ENCODE measurements at regions not wholly inside any gene's neighbourhood (a gene's known extent, or its start where the extent isn't known, plus 50 kb on each side); places are given as distances from the start of the nearest gene placed in this dataset.

DNA sequence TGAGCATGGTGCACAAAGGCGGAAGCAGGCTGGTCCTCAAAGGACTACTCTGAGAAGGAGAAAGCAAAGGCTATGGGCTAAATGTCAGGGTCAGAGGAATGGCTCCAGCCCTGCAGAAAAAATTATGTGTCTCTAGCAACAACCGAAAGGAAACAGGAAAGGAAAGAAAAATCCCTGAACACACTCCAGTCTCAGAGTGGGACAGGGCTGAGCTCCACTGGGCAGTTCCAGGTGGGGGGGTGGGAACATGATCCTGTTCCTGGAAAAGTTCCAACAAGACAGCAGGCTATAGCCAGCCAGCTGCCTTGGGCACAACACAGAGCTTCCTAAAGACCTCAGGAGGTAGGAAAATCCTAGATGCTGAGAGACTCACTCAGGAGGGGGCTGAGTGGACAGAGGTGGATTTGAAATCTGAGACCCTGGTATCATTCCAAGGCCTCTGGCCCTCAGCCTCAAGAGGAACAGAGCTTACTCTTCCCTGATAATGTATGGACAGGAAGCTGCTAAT lies 1088.2 kb downstream of the TBC1D22A start:
- no peak for DNase-seq (ENCODE audit: low read depth in 3 of 3)

DNA sequence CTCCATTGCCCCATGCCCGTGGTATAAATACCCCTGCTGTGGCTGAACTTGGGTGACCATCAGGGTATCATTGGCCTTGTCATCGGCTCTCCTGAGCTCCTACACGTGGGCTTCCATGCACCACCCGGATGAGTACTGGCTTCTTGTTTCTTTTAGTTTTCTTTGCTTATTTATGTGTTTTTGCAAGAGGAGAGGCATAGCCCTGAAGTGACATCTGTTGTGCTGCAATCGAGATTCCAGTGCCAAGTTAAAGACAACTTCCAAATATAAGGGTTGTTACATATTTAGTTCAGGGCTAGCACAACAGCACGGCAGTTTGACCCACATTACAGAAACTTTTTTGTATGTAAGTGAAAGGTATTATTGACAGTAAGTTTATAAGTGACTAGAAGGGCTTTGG lies 1087.1 kb downstream of the TBC1D22A start:
- no peak for DNase-seq (ENCODE audit: low read depth in 3 of 3)

DNA sequence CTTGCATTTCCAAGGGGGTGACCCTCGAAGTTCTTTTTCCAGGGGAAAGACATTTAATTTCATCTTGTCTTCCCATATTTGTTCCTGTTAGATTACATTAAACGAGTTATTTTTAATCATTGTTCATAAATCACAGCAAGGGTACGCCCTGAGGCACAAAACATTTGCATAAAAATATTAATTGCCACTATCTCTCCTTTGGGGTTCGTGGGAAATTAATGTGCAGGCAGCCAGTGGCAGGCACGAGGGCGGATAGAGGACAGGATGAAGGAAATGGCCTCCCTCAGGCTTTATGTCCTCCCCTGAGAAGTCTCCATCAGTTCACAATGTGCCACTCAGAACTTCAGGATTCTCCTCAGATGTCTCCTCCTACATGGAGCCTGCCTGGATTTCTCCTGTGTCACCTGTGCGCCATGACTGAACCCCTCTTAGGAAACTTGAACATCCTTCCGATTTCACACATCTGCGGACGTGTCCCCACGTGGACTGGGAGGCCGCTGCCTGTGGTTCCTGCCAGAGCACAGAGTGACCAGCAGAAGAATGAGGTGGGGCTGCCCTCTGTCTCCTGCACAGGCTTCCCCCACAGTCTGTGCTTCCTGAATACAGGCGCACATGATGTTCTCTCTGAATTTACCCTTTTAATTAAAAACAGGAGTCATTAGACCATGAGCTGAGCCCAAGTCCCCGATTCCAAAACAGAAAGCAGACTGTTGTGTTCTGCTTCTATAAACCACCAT lies 1085.9 kb downstream of the TBC1D22A start:
- no peak for DNase-seq (ENCODE audit: low read depth in 3 of 3)

DNA sequence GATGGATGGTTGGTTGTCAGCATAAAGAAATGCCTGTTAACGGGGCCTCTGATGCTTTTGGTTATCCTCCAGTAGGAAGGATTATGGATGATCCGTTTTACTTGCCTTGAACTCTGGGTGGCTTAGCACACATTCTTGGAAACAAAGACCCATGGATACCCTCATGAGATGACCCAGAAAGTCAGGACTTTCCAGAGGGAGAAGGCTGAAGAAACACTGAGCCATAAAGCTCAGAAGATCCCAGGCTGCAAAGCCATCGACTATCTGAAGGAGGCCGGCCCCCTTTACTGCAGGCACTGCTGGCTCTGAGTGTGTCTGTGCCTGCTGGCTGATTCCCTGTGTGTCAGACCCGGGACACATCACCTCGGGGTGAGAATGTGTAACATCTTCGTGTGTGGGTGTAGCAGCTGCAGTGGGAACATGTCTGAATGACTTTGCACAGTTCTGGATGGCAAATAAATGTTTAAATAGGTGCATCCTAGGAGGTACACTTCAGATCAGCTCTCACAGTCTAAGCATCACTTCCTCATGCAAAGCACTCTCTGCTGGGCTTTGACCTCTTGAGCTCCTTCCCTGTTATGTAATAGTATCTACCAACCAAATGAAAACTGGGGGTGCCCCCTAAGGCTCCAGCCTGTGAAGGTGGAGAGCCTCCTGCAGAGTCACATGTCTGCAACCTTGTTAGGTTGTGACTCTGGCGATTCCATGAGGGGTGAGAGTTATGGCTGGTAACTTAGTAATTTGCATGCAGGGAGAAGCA lies 1084.9 kb downstream of the TBC1D22A start:
- no peak for DNase-seq (ENCODE audit: low read depth in 3 of 3)

DNA sequence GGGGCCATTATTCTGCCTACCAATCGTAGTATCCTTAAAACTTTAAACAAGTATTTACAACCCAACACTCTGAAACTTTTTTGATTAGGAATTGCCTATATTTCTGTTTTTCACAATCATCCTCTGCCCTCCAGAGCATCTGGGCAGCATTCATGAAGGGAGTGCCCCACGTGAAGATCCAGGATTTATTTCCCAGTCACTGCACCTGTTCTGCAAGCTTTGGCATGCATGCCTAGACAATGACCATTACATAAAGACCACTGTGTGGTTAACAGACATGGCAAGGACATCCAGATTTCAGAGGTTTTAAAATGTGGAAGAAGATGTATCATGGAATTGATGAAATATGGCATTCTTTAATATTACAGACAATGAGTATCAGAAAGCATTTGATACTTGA lies 1083.8 kb downstream of the TBC1D22A start:
- no peak for DNase-seq (ENCODE audit: low read depth in 3 of 3)

DNA sequence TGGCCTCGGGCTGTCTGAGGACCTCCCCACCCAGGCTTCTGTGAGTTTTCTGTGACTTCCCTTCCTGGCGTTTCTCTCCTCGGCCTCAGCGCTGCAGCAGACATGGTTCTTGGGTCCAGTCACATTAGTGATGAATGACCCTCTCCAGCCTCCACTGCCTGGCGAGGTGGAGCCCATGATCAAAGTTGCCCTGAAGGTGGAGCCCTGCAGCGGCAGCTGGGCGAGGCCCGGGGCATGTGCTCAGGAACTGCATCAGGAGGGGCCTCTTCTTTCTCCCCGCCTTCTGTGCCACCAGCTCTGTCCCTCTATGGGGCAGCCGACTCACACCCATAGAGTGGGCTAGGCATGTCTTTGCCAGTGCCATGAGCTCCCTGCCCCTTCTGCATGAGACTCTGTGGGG lies 1079.7 kb downstream of the TBC1D22A start:
- DNase-seq (ENCODE audit: low read depth in 3 of 3) = no peak

DNA sequence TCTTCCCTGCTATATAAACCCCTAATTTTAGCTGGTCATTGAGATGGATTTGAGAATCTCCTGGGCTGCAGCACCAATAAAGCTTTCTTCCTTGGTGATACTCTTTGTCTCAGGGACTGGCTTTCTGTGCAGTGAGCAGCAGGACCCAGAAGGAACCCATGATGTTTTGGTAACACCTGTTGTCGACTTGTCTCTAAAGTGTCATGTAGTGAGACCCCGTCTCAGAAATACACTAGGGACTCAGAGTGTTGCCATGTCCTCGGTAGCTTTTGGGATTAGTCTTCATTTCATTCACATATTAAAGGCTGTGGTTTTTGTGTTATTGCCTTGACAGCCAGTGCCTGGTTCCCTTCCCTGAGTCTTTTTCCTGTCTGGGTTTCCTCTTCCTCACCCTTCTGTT lies 1078.7 kb downstream of the TBC1D22A start:
- DNase-seq (ENCODE audit: low read depth in 3 of 3) = no peak

DNA sequence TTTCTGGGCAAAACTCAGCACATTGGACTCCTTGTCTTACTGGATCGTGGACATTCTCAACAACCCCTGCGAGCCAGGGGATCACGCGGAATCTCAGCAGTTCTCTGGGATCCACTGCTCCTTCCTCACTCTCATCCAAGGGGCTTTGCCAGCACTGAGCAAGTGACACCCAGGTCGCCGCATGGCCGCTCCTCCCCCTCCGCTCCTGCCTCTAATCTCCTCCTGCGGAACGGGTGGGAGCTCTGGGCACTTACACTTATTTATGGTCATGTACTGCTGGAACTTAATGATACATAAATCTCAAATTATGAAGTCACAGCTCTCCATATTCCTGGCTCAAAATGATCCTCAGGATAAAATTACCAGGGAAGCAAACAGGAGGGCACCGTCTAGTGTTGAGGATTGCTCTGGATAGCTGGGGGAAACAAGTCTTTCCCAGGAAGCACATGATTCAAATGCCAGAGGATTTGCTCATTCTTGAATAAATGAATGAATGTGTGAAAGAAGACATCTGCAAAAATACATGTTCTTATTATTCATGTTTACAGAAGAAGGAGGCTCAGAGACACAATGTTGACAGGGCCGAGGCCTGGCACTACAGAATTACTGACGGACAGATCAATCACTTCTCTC lies 1077.3 kb downstream of the TBC1D22A start:
- no peak for DNase-seq (ENCODE audit: low read depth in 3 of 3)

DNA sequence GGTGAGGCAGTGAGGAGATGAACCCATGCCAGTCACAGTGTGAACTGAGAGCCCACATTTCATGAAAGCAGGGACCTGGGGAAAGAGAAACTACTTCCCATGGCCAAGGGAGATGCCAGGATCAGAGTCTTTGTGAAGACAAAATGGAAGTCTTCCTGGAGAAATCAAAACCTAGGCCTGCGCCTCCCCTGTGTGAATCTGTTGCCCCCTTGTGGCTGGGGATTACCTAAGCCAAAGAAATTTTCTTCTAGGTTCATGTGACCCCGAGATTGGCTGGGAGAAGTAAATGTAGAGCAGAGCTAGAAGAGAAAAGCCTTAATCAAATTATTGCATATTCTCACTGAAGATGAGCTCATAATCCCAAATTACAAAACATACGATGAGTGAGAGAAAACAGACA lies 1075.3 kb downstream of the TBC1D22A start:
- DNase-seq (ENCODE audit: low read depth in 3 of 3) = no peak

DNA sequence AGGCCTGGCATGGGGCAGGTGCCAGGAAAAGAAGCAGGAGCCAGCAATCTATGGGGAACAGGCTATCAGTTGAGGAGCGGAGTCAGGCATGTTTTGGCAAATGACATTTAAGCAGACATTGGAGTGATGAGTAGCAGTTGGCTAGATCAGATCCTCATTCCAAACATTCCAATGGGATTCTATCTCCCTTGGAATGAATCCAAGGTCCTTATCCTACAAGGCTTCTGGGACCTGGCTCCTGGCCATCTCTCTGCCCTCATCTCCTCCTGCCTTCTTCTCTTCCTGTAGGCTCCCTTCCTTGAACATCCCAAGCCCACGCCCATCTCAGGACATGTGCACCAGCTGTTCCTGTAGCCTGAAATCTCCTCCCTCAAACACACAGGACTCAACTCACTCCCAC lies 1074.5 kb downstream of the TBC1D22A start:
- DNase-seq (ENCODE audit: low read depth in 3 of 3) = no peak

DNA sequence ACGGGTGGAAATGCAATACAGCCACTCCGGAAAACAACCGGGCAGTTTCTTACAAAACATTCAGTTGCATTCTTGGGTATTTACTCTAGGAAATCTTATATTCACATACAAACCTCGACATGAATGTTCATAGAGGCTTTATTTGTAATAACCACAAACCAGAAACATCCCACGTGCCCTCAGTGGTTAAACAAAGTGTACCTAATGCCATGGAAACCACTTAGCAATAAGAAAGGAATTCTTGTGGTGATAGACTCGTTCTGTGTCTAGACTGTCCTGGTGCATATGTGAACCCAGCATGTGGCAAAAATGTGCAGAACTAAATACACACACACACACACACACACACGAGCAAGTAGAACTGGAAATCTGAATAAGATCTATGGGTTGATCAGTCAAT lies 1073.3 kb downstream of the TBC1D22A start:
- no peak for DNase-seq (ENCODE audit: low read depth in 3 of 3)

DNA sequence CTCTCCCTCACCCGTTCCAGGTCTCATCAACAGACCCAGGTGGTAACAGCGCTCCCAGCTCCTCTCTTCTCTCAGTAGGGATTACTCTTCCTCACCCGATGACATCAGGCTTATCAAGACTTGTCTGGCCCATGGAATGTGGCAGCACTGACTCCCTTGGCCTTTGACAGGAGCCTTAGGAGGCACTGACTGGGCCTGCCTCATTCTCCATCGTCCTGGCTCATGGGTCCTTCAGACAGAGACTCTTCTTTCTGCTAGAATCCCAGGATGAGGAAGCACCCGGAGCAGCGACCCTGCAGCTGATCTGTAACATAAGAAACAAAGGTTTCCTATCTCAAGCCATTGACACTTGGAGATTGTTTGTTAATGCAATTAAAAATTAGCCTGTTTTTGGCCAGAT lies 1063.6 kb downstream of the TBC1D22A start:
- no peak for DNase-seq (ENCODE audit: low read depth in 3 of 3)

DNA sequence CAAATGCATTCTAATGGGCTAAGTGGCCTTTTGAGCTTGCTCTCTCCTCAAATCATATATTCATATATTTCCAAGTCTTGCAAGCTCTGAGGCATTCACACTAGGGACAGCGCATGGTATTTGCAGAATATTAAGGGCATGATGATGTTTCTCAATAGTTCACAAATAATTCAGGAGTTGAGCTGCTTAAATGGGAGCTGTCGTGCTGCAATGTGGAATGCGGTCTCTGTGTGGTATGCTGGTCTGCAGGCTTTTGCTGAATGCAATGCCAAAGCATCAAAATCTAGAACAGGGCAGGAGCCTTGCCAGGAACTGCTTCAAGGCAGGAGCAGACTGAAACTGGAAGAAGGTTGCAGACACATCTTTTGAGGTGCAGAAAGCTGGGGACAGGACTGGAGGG lies 1060.0 kb downstream of the TBC1D22A start:
- DNase-seq (ENCODE audit: low read depth in 3 of 3) = no peak

DNA sequence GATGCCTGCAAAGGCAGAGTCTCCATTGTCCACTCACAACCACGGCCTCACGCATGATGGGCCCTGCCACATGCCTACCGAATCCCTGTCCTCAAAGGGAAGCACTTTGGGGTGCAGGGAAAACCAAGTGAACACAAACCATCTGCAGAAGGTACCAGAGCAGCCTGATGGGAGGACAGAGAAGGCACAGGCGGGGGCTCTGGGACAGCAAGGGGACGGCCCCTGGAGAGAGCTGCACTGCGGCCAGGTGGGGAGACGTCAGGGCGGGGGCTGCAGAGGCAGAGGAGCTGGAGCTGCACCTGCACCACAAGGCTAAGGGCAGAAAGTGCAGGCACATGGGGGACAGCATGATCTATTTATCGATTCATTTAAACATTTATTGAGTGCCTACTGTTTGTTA lies 1056.0 kb downstream of the TBC1D22A start:
- no peak for DNase-seq (ENCODE audit: low read depth in 3 of 3)

DNA sequence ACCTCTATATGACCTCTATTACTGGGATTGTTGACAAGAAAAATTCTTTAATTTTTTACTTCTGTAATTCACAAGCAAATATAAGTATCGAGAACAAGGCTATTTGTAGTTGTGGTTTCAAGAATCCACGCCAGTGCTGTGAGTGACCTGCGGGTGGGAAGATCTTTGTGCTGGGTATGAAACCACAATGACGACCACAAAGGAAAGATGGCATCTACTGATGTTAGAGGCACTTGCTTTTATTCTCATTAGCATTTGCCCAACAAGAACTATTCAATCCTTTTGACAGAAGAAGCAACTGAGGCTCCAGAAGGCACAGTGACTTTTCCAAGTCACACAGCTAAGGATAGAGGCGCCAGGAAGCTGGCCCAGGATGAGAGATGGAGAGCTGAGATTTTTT lies 1054.9 kb downstream of the TBC1D22A start:
- DNase-seq (ENCODE audit: low read depth in 3 of 3) = no peak

DNA sequence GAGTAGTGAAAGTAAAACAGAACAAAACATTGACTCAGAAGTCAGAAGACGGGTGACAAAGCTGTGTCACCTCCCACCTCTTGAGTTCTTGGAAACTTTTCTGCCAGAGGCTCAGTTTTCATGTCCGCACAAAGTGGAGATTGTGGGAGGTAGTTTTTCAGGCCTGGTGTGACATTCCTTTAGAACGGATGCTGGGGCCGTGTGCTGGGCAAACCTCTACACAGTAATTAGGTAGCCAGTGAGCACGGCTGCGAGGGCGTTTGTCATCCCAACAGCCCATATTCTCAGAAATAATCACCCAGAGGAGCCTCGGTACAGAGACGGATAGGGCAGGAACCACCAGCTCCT lies 1054.4 kb downstream of the TBC1D22A start:
- DNase-seq (ENCODE audit: low read depth in 3 of 3) = no peak

DNA sequence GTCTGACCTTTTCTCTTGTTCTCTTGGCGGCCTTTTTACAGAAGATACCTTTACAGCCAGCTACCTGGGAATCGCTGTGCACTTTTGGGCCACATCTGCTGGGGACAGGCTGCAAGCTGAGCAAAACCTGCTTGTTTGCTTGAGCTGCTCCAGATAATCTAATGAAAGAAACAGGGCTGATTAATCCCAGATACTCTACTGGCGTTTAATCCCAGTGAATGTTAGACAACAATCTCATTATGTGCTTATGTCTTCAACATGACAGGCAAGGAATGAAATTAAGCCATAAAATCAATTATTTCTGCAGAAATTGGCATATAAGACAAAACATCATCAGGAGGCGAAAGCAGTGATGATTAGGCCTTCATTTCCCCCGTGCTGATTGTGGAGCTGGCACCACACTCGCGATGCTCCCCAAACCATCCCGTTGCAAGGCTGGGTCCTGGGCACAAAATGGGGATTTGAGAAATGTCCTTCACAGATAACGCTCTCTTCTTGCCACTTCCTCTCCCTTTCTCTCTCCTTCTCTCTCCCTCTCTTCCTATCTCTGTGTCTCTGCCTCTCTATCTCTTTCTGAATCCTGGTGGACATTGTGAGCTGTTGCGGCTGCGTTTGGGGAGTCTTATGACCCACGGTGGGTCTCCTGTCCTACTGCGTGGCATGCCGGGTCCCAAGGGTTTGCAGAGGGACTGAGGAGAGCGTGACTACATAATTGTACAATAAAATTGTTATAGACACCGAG lies 1053.8 kb downstream of the TBC1D22A start:
- no peak for DNase-seq (ENCODE audit: low read depth in 3 of 3)

DNA sequence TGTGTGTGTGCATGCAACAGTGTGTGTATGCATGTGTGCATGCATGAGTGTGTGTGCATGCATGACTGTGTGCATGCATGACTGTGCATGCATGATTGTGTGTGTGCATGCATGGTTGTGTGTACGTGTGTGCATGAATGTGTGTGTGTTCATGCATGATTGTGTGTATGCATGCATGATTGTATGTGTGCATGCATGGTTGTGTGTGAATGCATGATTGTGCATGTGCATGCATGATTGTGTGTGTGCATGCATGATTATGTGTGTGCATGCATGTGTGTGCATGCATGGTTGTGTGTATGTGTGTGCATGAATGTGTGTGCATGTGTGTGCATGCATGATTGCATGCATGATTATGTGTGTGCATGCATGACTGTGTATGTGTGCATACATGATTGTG lies 1052.0 kb downstream of the TBC1D22A start:
- DNase-seq (ENCODE audit: low read depth in 3 of 3) = no peak

DNA sequence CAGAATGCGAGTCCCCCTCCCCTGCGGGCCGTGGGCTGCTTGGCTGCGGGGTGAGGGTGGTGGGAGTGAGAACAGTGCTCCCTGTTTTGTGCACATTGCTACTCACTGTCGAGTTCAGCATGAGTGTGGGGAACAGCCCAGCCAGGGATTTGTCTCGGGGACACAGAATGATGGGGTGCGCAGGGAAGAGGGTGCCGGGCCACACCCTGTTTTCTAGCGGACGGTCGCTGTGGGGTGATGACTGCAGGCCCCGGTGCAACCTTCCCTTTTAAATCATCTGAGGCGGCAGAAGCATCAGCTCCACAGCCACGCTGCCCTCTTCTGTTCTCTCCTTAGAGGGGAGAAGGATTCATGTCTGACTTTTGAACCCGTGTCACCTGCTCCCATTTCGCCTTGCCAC lies 1051.2 kb downstream of the TBC1D22A start:
- DNase-seq (ENCODE audit: low read depth in 3 of 3) = no peak

DNA sequence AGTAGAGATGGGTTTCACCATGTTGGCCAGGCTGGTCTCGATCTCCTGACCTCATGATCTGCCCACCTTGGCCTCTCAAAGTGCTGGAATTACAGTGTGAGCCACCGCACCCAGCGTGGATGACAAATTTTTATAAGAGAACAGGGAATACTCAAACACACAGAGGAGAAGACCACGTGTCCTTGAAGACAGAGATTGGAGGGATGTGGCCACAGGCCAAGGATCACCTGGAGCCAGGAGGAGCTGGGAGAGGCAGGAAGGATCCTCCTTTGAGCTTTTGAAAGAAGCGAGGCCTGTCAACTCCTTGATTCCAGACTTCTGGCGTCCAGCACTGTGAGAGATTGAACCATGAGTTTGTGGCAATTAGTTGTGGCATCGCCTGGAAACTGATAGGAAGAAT lies 1049.5 kb downstream of the TBC1D22A start:
- no peak for DNase-seq (ENCODE audit: low read depth in 3 of 3)

DNA sequence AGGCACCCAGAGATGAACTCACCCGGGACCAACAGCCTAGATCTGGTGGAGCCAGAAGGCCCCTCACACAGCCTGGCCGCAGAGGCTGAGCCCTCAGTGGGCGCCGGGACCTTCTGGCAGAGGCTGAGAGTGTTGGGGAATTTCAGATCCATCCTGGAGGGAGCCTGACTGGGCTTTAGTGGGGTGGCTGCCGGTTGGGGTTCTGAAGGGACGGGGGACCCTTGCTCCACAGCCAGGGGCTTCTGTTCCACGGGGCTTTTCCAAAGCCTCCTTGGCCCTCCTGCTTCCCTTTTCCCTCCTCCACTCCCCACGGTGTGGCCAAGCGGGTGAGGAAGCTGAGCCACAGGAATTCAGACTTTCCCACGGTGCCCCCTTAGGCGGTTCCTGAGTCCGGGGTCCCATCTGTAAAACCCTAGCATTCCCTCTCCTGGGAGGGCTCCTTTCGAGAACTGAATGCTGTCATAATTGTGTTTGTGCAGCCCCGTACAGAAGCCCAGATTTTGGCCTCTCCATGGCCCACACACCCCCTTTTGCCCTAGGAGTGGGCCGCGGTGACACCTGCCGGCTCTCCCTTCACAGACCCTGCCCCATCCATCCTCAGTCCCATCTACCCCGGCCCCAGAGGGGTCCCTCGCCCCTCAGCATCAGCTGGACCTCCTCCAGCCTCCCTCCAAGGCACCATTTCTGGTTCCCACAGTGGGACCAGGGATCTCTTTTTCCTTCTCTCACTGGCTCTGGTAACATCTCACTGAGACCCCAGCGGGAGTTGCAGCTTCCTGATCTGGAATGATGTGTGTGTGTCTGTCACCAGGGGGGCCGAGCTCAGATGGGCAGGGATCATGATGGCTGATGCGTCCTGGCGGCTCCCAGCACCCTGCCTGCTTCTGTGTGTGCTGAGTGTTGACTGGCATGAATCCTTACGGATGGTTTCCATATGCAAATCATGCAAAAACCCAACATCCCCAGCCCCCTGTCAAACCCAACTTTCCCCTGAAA lies 1048.4 kb downstream of the TBC1D22A start:
- no peak for DNase-seq (ENCODE audit: low read depth in 3 of 3)
